ENCODE measurements at regions not wholly inside any gene's neighbourhood (a gene's known extent, or its start where the extent isn't known, plus 50 kb on each side); places are given as distances from the start of the nearest gene placed in this dataset.
A peak's percentile ranks its signal among the peaks of the same experiment; 100 is the strongest.

- DNase-seq = no peak
Measured at GRCh38 chr2:9077691-9078090, 74.2 kb upstream of the MBOAT2 start.

- DNase-seq = no peak
Measured at GRCh38 chr2:9076755-9077154, 73.3 kb upstream of the MBOAT2 start.

GRCh38 chr2:9076210-9076609 is 72.7 kb upstream of the MBOAT2 start:
- DNase-seq = no peak

GRCh38 chr2:9074930-9075329 is 71.4 kb upstream of the MBOAT2 start:
- no peak for DNase-seq

- DNase-seq = no peak
Measured at GRCh38 chr2:9071584-9072124, 68.2 kb upstream of the MBOAT2 start.

GRCh38 chr2:9071032-9071431 is 67.5 kb upstream of the MBOAT2 start:
- DNase-seq = no peak

- peak; percentile 6 for DNase-seq
Measured at GRCh38 chr2:9069543-9069942, 66.1 kb upstream of the MBOAT2 start.

GRCh38 chr2:9065901-9066300 is 62.4 kb upstream of the MBOAT2 start:
- DNase-seq = no peak

- DNase-seq = no peak
Measured at GRCh38 chr2:9063023-9063606, 59.6 kb upstream of the MBOAT2 start.

GRCh38 chr2:9060819-9061218 is 57.3 kb upstream of the MBOAT2 start:
- DNase-seq = no peak

- no peak for DNase-seq
Measured at GRCh38 chr2:9057939-9058761, 54.7 kb upstream of the MBOAT2 start.

GRCh38 chr2:9055471-9055870 is 52.0 kb upstream of the MBOAT2 start:
- DNase-seq = no peak

- no peak for DNase-seq
Measured at GRCh38 chr2:9053534-9053931, 50.0 kb upstream of the MBOAT2 start.
